DOHH2 (cell line): ENCODE measurements at regions not wholly inside any gene's neighbourhood (a gene's known extent, or its start where the extent isn't known, plus 50 kb on each side); places are given as distances from the start of the nearest gene placed in this dataset.

Source experiments
- H3F3A ChIP-seq: fragments of 200-600 bp; sonication (generic), shearing (Covaris generic); 2 replicates; pipeline ENCODE4 v1.6.0; 2016; ENCODE audit warnings: antibody characterized with exemption, mild to moderate bottlenecking; ENCODE audit not compliant: control insufficient read depth, insufficient read depth
- H3K27ac ChIP-seq: fragments of 200-600 bp; sonication (generic); 2 replicates; pipeline ENCODE4 v1.5.1; 2014; ENCODE audit warnings: low read depth, mild to moderate bottlenecking, low read length, moderate library complexity
- H3K27me3 ChIP-seq: fragments of 200-600 bp; sonication (generic); 2 replicates; pipeline ENCODE4 v1.6.1; 2014; ENCODE audit warnings: mild to moderate bottlenecking, low read length, mixed read lengths; ENCODE audit not compliant: control insufficient read depth
- H3K36me3 ChIP-seq: fragments of 200-600 bp; sonication (generic); 2 replicates; pipeline ENCODE4 v1.6.1; 2014; ENCODE audit warnings: mild to moderate bottlenecking, low read length, moderate library complexity, mixed read lengths; ENCODE audit not compliant: control insufficient read depth
- H3K4me1 ChIP-seq: fragments of 200-600 bp; sonication (generic); 2 replicates; pipeline ENCODE4 v1.6.1; 2014; ENCODE audit warnings: mild to moderate bottlenecking, low read length, mixed read lengths; ENCODE audit not compliant: control insufficient read depth
- H3K4me2 ChIP-seq: fragments of 200-600 bp; sonication (generic); 2 replicates; pipeline ENCODE4 v1.6.0; 2014; ENCODE audit warnings: mild to moderate bottlenecking, low read length, moderate library complexity
- H3K4me3 ChIP-seq: fragments of 200-600 bp; sonication (generic); 2 replicates; pipeline ENCODE4 v1.5.1; 2014; ENCODE audit warnings: mild to moderate bottlenecking, low read length, mixed read lengths
- H3K79me2 ChIP-seq: fragments of 200-600 bp; sonication (generic); 2 replicates; pipeline ENCODE4 v1.6.1; 2014; ENCODE audit warnings: mild to moderate bottlenecking, low read length, mixed read lengths; ENCODE audit not compliant: control insufficient read depth
- H3K9me2 ChIP-seq: fragments of 200-600 bp; sonication (generic); replicated peaks from 2 replicates; pipeline ENCODE4 v1.6.1; 2014; ENCODE audit warnings: mild to moderate bottlenecking, low read length, mixed read lengths; ENCODE audit not compliant: control insufficient read depth
- H3K9me3 ChIP-seq: fragments of 200-600 bp; sonication (generic); 2 replicates; pipeline ENCODE4 v1.6.1; 2014; ENCODE audit warnings: antibody characterized with exemption, low read length, mixed read lengths; ENCODE audit not compliant: control insufficient read depth, insufficient read depth
- H4K20me1 ChIP-seq: fragments of 200-600 bp; sonication (generic); 2 replicates; pipeline ENCODE4 v1.6.0; 2014; ENCODE audit warnings: low read depth, mild to moderate bottlenecking, antibody characterized with exemption, low read length, moderate library complexity; ENCODE audit not compliant: control insufficient read depth, insufficient read depth
- CTCF ChIP-seq: fragments of 200-600 bp; sonication (generic); IDR thresholded peaks from one replicate; pipeline ENCODE4 v1.5.1; 2014; ENCODE audit warnings: antibody characterized with exemption, mild to moderate bottlenecking, low read depth, low read length; ENCODE audit not compliant: poor library complexity, severe bottlenecking
- EZH2phosphoT487 ChIP-seq: fragments of 200-600 bp; sonication (generic); IDR thresholded peaks from 2 replicates; pipeline ENCODE4 v1.6.1; 2017; ENCODE audit warnings: borderline replicate concordance, mild to moderate bottlenecking, antibody characterized with exemption, low read length, moderate library complexity, mixed read lengths

DNA sequence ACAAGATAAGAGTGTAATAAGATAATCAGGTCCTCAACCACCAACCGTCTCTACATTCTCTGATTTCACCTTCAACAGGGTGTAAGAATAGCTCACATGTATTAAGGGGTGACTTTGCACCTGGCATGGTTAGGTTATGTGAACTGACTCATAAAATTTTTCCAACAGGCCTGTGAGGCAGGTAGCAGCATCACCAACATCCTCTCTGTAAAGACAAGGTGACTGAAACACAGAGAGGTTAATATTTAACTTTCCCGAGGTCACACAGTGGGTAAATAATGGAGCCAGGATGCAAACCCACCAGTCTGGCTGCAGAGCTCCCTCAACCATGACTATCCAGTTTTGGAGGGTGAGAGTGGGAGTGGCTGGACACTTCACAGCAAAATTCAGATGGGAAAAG is 317.2 kb downstream of the C16orf95 start:
- H3K9me2 ChIP-seq: no peaks in the 10 kb centered on the region
- H3K36me3 ChIP-seq: no peaks in the 10 kb centered on the region
- H3F3A ChIP-seq: no peaks in the 10 kb centered on the region
- no peaks in the 10 kb centered on the region for H3K79me2 ChIP-seq
- H3K27me3 ChIP-seq: peaks cover 6% of the 10 kb centered on the region
- no peak for TF ChIP-seq EZH2phosphoT487
- TF ChIP-seq CTCF: no peak
- no peaks in the 10 kb centered on the region for H3K4me1 ChIP-seq
- no peaks in the 10 kb centered on the region for H4K20me1 ChIP-seq
- no peaks in the 10 kb centered on the region for H3K9me3 ChIP-seq
- no peak overlapping the region for H3K27ac ChIP-seq
- no peak overlapping the region for H3K4me2 ChIP-seq
- H3K4me3 ChIP-seq: no peak overlapping the region

- H3K4me2 ChIP-seq: no peak overlapping the region
- H3K9me2 ChIP-seq: no peaks in the 10 kb centered on the region
- H3K27me3 ChIP-seq: peaks cover 6% of the 10 kb centered on the region
- H4K20me1 ChIP-seq: no peaks in the 10 kb centered on the region
- H3K79me2 ChIP-seq: no peaks in the 10 kb centered on the region
- no peaks in the 10 kb centered on the region for H3K9me3 ChIP-seq
- H3K4me3 ChIP-seq: no peak overlapping the region
- no peak for TF ChIP-seq EZH2phosphoT487
- TF ChIP-seq CTCF: no peak
- H3F3A ChIP-seq: no peaks in the 10 kb centered on the region
- H3K27ac ChIP-seq: no peak overlapping the region
- H3K36me3 ChIP-seq: no peaks in the 10 kb centered on the region
- H3K4me1 ChIP-seq: no peaks in the 10 kb centered on the region
Observed at GRCh38 chr16:87002717-87003413, 314.3 kb downstream of the C16orf95 start.

DNA sequence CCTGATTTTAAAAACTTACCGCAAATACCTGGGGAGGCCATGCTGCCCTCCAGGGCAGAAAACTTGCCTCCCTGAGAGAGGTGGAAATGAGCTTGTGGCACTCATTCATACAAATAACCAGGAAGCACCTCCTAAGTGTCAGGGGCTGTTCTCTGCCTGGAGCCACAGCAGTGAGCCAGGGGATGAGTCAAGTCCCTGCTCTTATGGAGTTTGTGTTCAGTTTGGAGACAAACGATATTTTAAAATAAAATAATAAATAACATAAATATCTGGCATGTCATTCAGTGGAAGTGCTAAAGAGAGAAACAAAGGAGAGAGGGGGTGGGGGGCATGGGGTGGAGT is 313.8 kb downstream of the C16orf95 start:
- H3K9me3 ChIP-seq: no peaks in the 10 kb centered on the region
- H3K27me3 ChIP-seq: peaks cover 6% of the 10 kb centered on the region
- no peak overlapping the region for H3K4me3 ChIP-seq
- H3K27ac ChIP-seq: no peak overlapping the region
- H4K20me1 ChIP-seq: no peaks in the 10 kb centered on the region
- H3K4me2 ChIP-seq: no peak overlapping the region
- H3F3A ChIP-seq: no peaks in the 10 kb centered on the region
- H3K4me1 ChIP-seq: no peaks in the 10 kb centered on the region
- TF ChIP-seq EZH2phosphoT487: no peak
- no peak for TF ChIP-seq CTCF
- H3K36me3 ChIP-seq: no peaks in the 10 kb centered on the region
- H3K9me2 ChIP-seq: no peaks in the 10 kb centered on the region
- H3K79me2 ChIP-seq: no peaks in the 10 kb centered on the region
